H1 (cell line): ENCODE measurements at regions not wholly inside any gene's neighbourhood (a gene's known extent, or its start where the extent isn't known, plus 50 kb on each side); places are given as distances from the start of the nearest gene placed in this dataset.

Experiments used
- NANOG ChIP-seq: IDR thresholded peaks from 2 replicates; pipeline ENCODE4 v1.6.1; 2011; ENCODE audit warnings: low read length, low read depth, mild to moderate bottlenecking, inconsistent platforms; ENCODE audit not compliant: insufficient read depth, poor library complexity, severe bottlenecking
- POU5F1 ChIP-seq: IDR thresholded peaks from 2 replicates; pipeline ENCODE4 v1.6.1; 2011; ENCODE audit warnings: low read depth, mild to moderate bottlenecking, low read length, moderate library complexity
- RXRA ChIP-seq: IDR thresholded peaks from 2 replicates; pipeline ENCODE4 v1.6.1; 2011; ENCODE audit warnings: low read depth, mild to moderate bottlenecking, low read length, moderate library complexity; ENCODE audit not compliant: insufficient read depth

- TF ChIP-seq RXRA = no peak
- no peak for TF ChIP-seq NANOG
- TF ChIP-seq POU5F1 = no peak
Measured at GRCh38 chr15:91670108-91670507, 183.4 kb upstream of the SLCO3A1 start (continued).
